ENCODE measurements at regions not wholly inside any gene's neighbourhood (a gene's known extent, or its start where the extent isn't known, plus 50 kb on each side); places are given as distances from the start of the nearest gene placed in this dataset.

DNA sequence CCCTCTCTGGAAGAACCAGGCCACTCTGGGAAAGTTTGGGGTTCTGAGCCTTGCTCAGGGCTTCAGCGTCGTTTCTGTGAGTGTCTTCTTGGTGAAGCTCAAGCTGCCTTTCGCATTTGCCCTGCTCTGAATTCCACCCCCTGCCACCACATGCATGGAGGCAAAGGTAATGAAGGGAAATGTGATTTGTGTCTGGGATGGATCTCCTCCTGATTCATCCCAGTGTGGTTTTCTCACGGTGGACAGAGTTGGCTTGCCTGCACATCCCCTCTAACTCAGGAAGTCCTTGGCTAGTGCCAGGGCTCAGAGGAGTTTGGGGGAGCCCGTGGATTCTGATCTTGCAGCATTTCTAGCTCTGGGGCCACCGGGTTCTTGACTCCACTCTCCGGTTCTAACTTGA is 173.6 kb upstream of the RAB4A start:
- TF ChIP-seq, protein P1, sequence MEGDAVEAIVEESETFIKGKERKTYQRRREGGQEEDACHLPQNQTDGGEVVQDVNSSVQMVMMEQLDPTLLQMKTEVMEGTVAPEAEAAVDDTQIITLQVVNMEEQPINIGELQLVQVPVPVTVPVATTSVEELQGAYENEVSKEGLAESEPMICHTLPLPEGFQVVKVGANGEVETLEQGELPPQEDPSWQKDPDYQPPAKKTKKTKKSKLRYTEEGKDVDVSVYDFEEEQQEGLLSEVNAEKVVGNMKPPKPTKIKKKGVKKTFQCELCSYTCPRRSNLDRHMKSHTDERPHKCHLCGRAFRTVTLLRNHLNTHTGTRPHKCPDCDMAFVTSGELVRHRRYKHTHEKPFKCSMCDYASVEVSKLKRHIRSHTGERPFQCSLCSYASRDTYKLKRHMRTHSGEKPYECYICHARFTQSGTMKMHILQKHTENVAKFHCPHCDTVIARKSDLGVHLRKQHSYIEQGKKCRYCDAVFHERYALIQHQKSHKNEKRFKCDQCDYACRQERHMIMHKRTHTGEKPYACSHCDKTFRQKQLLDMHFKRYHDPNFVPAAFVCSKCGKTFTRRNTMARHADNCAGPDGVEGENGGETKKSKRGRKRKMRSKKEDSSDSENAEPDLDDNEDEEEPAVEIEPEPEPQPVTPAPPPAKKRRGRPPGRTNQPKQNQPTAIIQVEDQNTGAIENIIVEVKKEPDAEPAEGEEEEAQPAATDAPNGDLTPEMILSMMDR (IDR thresholded peaks at IDR 0.05), result no peak
- TF ChIP-seq POLR2AphosphoS5 (IDR thresholded peaks at IDR 0.05) (no peak), POLR2A (IDR thresholded peaks at IDR 0.05) (no peak), EP300 (IDR thresholded peaks at IDR 0.05) (no peak)

Measured in sigmoid colon (tissue), 4 donors.